ENCODE measurements at regions not wholly inside any gene's neighbourhood (a gene's known extent, or its start where the extent isn't known, plus 50 kb on each side); places are given as distances from the start of the nearest gene placed in this dataset.

DNA sequence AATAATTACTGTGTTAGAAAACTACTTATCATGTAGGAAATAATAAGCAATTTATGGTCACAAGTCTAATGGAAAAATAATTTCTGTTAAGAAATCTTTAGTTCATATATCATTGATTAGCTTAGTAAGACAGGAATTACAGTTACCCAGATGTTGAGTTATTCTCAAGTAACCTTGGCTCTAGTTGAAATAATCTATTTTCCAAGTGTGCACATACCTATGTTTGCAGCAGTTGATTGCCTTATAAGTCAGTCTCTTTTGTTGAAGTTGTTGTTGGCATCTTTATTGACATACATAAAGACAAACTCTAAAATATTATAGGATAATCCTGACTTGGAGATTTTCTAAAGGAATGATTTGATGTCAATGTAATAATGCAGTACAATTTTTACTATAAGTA is 511.4 kb upstream of the KLF12 start:
- no peak for DNase-seq

DNA sequence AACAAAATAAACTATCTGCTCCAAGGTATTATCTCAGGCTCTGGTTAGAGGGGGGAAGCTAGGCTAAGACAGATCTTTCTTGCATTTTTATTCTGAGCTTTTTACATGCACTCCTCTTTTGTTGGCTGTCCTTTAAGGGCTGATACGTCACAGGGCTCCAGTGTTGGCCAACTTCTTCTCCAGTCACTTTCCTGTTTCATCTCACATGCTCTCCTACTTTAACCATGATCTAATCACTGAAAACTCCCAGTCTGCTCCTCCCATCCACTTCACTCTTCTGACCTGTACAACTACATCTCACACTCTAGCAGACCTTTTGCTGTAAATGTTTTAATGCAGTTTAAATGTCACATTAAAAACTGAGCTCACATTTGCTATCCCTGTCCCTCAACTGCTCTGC is 510.0 kb upstream of the KLF12 start:
- DNase-seq = no peak

DNA sequence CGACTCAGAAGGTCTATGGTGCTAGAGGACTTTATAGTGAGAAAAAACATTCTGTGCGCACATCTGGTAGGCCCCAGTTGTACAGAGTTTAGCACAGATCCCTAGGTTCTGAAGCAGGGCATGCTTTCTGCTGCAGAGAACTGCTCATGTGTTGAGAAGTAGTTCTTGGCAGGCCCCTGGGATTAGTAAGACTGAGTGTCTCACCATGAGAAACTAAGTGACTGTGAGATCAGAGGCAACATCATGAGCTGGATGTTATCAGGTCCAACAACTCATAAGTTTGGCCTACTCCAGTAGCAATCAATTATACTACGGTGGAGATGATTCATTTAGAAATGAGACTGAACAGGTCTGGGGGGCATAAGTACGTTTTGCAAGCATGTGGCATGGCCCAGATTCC is 507.4 kb upstream of the KLF12 start:
- no peak for DNase-seq

DNA sequence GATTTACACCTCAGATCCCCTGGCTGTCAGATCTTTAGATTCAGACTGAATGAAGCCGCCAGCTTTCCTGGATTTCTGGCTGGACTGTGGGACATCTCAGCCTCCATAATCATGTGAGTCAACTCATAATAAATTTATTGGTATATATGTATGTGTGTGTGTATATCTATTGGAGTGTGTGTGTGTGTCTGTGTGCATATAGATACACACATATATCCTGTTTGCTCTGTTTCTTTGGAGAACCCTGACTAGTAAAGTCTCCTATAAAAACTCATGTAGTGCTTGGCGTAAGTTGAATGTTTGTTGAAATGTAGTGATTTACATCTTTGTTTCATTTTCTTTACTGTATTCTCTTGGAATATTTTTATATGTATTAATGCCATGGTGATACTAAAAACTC is 499.5 kb upstream of the KLF12 start:
- DNase-seq = no peak

DNA sequence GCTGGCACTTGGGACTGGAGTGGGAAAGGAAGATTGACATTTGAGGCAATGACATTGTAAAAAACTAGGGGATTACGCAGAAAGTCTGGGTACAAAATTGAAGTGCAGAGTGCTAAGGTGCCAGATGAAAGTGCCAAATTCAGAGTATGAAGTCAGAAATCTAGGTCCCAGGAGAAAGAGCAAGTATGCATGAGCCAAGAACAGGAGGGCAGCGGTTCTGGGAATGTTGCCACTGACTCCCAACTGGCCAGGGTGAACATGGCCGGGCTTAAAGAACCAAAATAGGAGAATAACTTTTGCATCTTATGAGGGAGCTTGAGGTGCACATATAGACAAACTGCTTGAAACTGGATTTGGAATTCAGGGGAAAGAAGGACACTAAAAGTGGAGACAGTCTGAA is 495.8 kb upstream of the KLF12 start:
- no peak for DNase-seq

DNA sequence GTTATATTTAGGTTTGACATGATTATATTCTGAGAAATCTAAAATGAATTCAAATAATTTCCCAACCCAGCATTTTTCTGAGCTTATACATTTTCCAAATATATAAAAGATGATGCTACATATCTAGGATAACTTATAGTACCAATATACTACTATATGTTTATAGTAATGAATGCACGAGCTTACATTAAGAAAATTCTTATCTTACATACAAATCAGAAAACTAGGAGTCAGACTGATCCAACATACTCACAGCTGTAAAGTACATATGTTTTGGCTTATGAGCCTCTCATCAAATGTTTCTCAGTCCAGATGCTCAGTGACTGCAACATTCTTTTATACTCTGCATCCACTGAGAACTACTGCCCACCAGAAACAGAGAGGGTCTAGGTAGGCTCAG is 491.3 kb upstream of the KLF12 start:
- no peak for DNase-seq

DNA sequence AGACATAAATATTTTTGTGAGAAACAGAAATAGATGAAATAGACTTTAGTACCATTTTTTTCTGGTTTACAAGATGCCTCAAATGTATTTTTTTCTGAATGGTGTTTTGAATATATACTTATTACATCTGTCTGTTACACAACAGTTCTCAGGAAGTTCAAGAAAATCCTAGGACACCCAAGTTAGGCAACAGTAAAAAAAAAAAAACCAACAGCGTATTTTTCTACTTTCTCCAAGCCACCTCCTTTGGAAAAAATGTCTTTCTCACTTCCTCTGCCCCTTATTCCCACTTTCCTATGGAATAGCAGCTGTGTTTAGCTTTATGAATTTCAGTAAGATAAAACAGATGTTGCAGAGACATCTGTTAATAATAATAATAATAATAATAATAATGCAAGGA is 489.6 kb upstream of the KLF12 start:
- no peak for DNase-seq

DNA sequence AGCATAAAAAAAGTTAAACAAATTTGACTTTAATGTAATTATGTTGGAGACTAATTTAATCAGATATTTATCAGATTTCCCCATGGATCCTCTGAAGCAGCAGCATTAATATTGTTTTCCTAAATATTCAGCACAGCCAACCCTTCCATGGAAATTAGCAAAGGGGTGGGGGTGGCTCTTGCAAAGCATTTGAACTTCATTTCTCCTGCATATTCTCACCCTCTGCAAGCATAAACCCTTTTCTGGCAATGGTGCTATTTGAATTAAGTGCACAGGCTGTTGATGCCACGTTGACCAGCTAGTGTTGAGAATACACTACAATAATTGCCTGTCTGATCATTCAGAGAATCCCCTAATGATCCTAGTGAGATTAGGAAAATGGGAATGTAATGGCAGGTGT is 488.1 kb upstream of the KLF12 start:
- DNase-seq = no peak

DNA sequence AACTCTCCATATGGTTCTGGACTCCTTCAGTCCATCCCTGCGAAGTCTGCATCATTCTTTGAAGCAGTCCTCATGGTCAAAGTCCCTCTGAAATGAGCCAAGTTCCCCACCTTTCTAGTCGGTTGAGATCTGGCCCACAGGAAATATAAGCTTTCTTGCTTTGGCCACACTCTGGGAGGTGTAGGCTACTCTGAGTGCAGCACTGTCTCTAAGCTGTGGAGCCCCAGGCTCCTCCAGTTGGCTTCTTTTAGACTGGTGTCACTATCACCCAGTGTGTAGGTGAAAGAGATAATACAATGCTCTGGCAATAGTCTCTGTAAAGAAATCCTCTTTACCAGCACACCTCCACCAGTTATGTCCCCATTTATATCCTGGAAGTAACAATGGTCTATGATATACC is 486.5 kb upstream of the KLF12 start:
- DNase-seq = no peak

DNA sequence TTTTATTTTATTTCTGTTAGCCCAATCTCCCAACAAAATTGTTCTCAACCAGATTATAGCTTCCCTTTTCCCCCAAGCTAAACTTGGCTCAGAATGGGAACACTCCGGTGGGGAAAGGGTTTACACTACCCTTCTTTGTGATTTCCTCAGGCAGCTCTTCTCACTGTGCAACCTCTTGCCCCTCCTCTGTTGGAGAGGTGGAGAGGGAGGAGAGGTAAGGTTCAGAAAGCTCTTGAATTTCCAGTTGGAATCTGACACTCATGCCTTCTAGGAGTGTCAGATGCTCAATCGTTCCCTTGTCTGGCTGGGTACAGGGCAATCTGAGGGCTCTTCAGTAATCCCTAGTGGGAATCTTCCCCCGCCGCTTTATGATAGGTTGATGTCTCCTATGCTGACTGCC is 486.1 kb upstream of the KLF12 start:
- DNase-seq = no peak

DNA sequence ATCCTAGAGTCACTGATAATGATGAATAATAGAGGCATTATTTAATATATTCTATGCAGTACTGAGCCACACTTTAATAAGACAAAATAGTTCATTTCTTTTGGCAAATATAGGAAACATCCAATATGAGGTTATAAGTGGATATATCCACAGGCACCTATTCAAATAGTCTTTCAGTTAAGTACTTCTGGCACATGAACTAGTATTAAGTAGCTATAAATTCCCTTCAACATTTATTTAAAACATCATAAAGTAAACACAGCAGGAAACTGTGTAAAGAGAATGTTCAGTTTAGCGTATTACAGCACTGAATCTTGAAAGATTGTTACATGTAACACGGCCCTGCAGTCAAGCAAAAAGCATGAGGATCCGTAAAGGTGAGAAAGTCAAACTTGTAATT is 463.3 kb upstream of the KLF12 start:
- DNase-seq = no peak

DNA sequence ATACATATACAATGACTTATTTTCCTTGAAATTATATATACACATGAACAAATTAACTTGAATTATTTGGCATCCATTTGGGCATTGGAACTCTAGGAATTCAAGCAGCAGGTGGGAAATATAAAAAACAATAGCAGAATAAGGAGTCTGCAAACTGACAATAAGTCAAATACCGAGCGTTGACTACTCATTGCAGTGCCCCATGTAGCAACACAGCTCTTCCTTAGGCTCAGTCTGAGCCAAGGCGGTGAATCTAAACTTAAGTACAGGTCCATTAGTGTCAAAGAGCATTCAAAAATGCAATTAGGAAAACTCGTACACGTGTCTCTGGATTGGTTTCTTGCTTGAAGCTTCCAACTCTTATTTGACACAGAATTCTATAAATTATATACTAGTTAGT is 462.5 kb upstream of the KLF12 start:
- DNase-seq = no peak

DNA sequence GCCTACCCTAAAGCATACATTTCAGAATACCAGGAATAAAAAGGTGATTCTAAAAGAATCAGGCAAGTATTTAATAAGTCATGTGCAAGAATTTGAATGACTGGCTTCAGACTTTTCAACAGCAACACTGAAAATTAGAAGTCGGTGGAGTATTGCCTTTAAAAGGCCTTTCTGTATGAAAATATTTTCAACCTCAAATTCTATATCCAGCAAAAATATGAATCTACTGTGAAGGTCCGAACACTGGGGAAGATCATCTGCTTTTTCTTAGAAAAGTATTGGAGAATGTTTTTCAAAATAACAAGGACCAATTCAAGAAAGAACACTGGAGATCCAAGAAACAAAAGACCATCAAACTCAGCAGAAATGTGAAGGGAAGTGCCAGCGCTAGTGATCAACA is 459.5 kb upstream of the KLF12 start:
- no peak for DNase-seq

DNA sequence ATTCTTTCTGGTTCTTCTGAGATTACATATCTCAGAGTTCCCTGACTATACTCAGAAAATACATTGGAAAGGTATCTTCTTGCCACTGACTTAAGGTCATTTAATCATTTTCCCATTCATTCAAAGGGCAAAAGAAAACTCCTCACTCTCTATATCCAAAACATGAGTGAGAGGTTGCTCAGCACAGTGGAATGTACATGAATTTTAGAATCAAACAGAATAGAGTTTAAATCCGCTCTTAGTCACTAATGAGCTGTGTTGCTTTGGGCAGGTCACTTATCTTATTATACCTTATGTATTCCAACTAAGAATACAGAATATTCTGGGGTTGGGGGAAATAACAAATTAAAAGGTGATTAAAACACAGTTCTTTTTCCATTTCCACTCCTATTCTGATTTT is 452.6 kb upstream of the KLF12 start:
- no peak for DNase-seq

DNA sequence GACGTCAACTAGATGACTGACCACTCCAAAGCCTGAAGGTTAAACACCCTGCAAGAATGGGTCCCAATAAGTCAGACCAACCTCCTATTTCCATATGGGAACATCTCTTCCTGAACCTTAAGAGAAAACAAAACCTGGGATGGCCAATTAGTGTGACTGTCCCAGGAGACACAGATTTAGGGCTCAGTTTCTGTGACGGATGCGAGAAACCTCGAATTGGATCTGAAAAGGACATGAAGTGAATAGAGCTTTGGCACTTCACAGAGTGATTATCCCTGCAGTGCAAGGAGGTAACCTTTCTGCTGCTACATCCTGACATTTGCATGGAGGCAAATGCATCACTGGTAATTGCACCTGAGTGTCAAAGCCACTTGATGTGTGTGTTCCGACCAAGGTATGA is 442.2 kb upstream of the KLF12 start:
- no peak for DNase-seq

DNA sequence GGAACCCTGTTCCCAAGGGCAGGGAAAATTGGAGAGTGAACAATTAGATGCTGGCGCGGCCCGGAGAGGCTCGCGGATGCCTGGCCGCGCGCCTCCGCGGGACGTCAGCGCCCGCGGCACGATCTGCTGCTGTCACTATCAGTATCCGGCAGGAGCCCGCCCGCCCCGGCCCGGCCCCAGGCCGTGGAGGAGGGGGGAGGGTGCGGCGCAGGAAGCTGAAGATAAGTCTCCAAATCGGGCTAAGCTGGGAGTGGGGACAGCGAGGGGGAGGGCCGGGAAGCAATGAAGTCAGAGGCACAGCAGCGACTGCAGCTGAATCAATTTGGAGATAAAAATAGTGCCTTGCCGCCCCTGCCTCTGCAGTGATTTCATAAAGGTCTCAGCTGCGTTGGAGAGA is 441.5 kb upstream of the KLF12 start:
- DNase-seq = no peak

DNA sequence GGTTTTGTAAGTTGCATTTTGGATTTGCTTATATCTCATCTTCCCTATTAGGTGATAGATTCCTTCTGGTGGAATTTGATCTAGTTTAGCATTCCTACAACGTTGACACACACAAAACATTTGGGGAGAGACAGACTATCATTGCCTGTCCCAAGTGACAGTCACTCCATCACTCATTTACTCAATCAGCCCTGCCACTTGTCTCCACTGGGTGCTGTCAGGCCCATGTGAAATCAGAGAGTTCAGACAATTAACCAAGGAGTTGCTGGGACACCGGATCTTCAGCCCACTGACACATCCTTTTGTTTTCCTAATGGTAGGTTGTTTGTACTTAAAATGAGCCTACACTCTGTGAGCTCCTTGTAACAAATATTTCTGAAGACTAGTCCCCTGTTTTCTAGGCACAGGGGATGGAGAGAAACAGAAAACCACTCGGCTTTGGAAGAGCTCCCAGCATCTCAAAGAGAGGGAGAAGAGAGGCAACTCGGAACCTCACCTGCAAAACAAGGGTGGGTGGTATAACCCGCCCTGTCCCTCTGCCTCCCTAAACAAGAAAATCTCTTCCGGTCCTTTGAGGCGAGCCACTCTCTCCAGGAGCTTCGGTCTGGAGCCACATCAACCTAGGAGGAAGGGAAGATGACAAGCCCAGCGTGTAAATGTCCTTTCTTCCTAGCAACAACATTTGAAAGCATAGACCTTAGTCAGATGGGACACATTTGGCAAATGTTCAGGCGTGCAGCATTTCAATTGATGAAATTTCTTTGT is 440.9 kb upstream of the KLF12 start:
- no peak for DNase-seq

DNA sequence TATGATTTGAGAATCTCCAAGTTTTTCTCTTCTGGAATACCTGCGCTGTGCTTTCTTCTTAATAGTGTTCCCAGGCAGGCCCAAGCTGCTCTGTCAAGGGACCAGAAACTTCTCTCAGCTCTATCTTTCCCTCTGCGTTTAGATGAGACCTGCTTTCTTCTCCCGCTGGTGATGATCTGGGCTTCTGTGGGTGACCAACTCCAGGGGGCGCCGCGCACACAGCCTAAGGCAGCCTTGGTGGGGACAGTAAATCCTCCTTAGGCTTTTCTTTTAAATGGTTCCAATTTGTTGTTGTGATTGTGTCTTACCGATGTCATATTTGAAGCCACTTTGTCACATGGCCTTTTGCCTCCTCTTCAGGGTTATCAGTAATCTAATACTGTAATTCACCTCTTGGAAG is 439.4 kb upstream of the KLF12 start:
- DNase-seq = no peak

DNA sequence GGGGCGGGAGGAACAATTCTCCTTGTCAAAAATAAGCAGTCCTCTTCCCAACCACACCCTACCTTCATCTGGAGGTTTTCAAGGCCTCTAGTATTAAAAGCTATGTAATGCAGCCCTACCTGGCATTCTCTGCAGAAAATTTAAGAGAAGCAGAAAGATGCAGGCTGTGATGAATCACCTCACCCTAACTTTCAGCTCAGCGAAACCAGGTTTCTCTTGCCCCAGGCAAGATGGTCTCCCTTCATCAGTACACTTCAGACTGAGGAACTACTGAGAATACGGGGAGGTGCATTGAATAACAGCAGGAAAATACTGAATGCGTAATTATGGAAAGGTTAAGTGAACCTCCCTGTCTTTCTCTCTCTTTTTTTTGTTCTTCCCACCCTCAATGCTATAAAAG is 437.6 kb upstream of the KLF12 start:
- DNase-seq = no peak

DNA sequence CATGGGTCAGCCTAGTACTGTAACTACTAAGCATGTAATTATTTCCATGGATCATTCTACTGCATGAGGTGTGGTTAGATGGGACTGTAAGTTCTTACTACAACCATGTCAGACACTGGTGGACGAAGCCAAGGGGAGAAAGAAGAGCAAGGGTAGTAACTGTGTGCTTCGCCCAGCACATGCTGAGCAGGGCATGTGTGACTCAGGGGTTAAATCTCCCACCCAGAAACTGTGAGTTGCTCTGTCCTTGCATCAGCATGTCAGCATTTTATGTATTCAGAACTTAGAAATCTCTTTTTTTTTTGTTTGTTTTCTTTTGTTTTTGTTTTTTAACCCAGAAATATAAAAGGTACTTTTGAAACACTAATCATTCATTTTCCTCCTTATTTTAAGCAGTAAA is 436.6 kb upstream of the KLF12 start:
- no peak for DNase-seq

DNA sequence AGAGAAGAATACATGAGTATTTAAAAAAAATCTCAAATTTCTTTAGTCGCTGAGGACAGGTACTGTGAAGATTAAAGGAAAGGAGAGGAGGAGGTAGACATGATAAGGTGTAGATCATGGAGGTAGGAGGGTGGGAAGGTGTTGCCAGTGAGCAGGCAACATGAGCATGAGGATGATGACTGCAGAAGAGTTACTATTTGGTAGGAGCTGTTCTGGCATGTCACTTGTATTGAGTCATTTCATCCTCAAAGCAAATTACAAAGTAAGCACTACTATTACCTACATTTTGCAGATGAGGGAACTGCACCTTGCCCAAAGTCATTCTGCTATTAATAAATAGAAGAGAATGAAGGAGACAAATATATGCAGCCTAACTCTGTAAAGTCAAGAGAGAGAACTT is 435.8 kb upstream of the KLF12 start:
- DNase-seq = no peak

DNA sequence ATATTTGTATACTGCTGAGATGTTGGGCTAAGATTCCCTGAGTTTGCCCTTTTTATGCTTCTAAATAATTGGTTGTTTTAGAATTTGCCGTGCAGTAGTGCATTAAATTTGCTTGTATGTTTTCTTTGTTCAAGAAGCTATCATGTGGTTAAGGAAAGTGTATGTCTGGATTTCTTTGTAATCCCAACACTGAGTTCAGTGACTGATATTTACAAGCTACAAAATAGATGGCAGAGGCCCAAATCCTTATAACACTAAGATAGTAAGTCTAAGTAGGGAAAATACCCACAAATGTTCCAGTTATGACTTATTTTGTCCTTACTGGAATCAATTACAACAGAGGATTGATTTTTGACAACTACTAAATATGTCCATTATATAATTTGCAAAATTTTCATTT is 435.0 kb upstream of the KLF12 start:
- no peak for DNase-seq

DNA sequence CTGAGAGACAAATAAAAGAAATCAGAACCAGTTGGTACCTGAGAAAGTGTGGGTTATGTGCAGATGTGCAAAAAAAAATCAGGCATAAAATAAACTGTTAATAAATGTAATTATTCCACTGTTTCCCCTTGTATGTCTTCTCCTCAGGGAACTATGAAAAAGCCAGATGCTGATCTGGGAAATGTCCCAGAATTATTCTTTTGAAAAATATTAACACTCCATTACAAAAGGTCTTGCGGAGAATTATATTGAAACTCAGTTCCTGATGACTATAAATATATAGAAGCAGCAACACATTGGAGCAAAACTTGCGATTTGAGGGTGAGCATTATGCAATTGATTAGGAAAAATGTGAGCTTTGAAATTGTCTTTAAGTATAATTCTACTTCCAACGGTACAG is 433.3 kb upstream of the KLF12 start:
- no peak for DNase-seq

DNA sequence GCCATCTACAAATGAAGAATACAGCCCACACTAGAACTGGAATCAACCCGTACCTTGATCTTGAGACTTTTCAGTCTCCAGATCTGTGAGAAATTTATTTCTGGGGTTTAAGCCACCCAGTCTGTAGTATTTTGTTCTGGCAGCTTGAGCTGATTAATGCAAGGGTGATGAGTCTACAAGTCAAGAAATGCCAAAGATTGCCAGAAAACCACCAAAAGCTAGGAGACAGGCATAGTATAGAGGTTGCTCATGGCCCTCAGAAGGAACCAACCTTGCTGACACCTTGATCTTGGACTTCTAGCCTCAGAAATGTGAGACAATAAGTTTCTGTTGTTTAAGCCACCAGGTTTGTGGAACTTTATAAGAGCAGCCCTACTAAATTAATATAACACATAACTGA is 428.2 kb upstream of the KLF12 start:
- DNase-seq = no peak

DNA sequence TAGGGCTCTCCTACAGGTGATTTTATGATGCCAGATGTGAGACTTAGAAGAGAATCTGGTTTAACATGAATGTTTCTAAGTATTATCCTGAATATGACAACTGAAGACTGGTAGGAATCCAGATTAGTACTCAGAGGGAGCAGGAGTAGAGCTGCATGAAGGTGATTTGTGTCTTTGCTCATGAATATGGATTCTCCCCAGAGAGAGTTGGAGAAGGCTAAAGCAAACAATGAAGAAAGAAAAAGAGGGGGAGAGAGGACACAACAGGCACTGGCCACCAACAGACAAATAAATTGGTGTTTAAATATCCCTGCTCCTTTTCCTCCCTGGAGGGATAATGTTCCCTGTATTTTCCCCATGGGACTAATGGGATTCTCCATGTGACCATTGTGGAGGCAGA is 427.0 kb upstream of the KLF12 start:
- DNase-seq = no peak

DNA sequence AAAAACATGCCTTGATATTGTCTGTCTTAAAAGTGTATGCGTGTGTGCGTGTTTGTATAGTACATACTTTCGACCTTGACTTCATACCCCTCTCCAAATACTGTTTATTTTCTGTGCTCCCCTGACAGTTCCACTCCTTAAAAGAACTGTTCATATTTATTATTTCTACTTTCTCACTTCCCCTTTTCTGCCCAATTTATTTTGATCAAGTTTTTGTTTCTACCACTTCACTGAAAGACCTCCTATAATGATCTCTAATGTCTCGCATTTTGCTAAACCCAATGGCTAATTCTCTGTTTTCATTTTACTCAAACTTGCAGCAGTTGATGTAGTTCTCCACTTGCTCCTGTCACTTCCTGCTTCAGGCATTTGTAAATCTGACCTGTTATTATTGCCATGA is 426.1 kb upstream of the KLF12 start:
- DNase-seq = no peak
